Epithelial cell of proximal tubule (primary cell): ENCODE measurements at regions not wholly inside any gene's neighbourhood (a gene's known extent, or its start where the extent isn't known, plus 50 kb on each side); places are given as distances from the start of the nearest gene placed in this dataset.

Source experiments
- DNase-seq: peaks from one replicate; pipeline ENCODE4 v3.0.0-alpha.2; 2011; ENCODE audit warnings: low read depth
- H3K4me3 ChIP-seq: 2 replicates; pipeline ENCODE4 v1.5.1; 2011; ENCODE audit warnings: low read depth, mild to moderate bottlenecking, low read length
- CTCF ChIP-seq: conservative IDR thresholded peaks from 2 replicates; pipeline ENCODE4 v1.5.1; 2012; ENCODE audit warnings: low read depth, mild to moderate bottlenecking, low read length

- DNase-seq: no peak
- no peak overlapping the region for H3K4me3 ChIP-seq
- no peak for TF ChIP-seq CTCF
Observed at GRCh38 chr1:221099747-221100595, 220.7 kb downstream of the HLX start.

- DNase-seq: no peak
- TF ChIP-seq CTCF: no peak
- H3K4me3 ChIP-seq: no peak overlapping the region
Observed at GRCh38 chr1:221100611-221101010, 221.4 kb downstream of the HLX start.

GRCh38 chr1:221101807-221102605 is 222.8 kb downstream of the HLX start:
- H3K4me3 ChIP-seq: no peak overlapping the region
- TF ChIP-seq CTCF: no peak
- DNase-seq: no peak

GRCh38 chr1:221104596-221104995 is 225.4 kb downstream of the HLX start:
- no peak for DNase-seq
- no peak overlapping the region for H3K4me3 ChIP-seq
- no peak for TF ChIP-seq CTCF

- TF ChIP-seq CTCF: no peak
- no peak overlapping the region for H3K4me3 ChIP-seq
- DNase-seq: no peak
Observed at GRCh38 chr1:221105578-221105977, 226.3 kb downstream of the HLX start.

GRCh38 chr1:221106616-221107015 is 227.4 kb downstream of the HLX start:
- H3K4me3 ChIP-seq: no peak overlapping the region
- no peak for DNase-seq
- no peak for TF ChIP-seq CTCF
